Caco-2 (cell line): ENCODE measurements at regions not wholly inside any gene's neighbourhood (a gene's known extent, or its start where the extent isn't known, plus 50 kb on each side); places are given as distances from the start of the nearest gene placed in this dataset.

Source experiments
- BruUV-seq: library from RNA; stranded (reverse); fragments of 400-500 nt; replicated peaks from 2 replicates; lab custom pipeline; 2021; lab: Mats Ljungman, UMichigan
- CTCF ChIA-PET: fragments of 300-600 bp; sonication (Branson Sonifier 250); formaldehyde crosslinking; loops from one replicate; lab custom pipeline; 2022; ENCODE audit warnings: antibody characterized with exemption; lab: Charles Lee
- POLR2A ChIA-PET: fragments of 300-600 bp; sonication (Branson Sonifier 250); formaldehyde crosslinking; loops from one replicate; lab custom pipeline; 2022; ENCODE audit warnings: antibody characterized with exemption; lab: Charles Lee
- DNase-seq, 2 experiments: peaks; one replicate each; pipeline versions ENCODE4 v3.0.0 to v3.0.0-alpha.2; 2020 to 2022
- H3K27me3 ChIP-seq: replicated peaks from 2 replicates; pipeline ENCODE4 v1.6.0; 2011; ENCODE audit warnings: low read length; ENCODE audit not compliant: control insufficient read depth, insufficient read depth
- H3K36me3 ChIP-seq: 2 replicates; pipeline ENCODE4 v1.5.1; 2011; ENCODE audit warnings: low read length; ENCODE audit not compliant: control insufficient read depth, insufficient read depth
- H3K4me1 ChIP-seq: fragments of 250-450 bp; sonication (Bioruptor Pico); 2 replicates; pipeline ENCODE4 v1.5.1; 2020; ENCODE audit warnings: mild to moderate bottlenecking
- H3K4me3 ChIP-seq: 2 replicates; pipeline ENCODE4 v1.5.1; 2011; ENCODE audit warnings: low read depth, mild to moderate bottlenecking, control low read depth, low read length
- H3K9me3 ChIP-seq: fragments of 250-450 bp; sonication (Bioruptor Pico); 2 replicates; pipeline ENCODE4 v1.5.1; 2020; ENCODE audit warnings: mild to moderate bottlenecking, moderate library complexity
- H3K27ac Mint-ChIP-seq: one replicate; pipeline ENCODE4 v1.8.0; 2022; ENCODE audit warnings: mixed read lengths; ENCODE audit not compliant: unreplicated experiment
- H3K27me3 Mint-ChIP-seq: one replicate; pipeline ENCODE4 v1.8.0; 2022; ENCODE audit warnings: mixed read lengths; ENCODE audit not compliant: insufficient read depth, unreplicated experiment
- H3K36me3 Mint-ChIP-seq: one replicate; pipeline ENCODE4 v1.8.0; 2022; ENCODE audit warnings: mild to moderate bottlenecking, mixed read lengths; ENCODE audit not compliant: insufficient read depth, unreplicated experiment
- H3K4me1 Mint-ChIP-seq: one replicate; pipeline ENCODE4 v1.8.0; 2022; ENCODE audit warnings: low read depth, mixed read lengths; ENCODE audit not compliant: unreplicated experiment
- H3K4me3 Mint-ChIP-seq: one replicate; pipeline ENCODE4 v1.8.0; 2022; ENCODE audit warnings: mild to moderate bottlenecking, moderate library complexity, mixed read lengths; ENCODE audit not compliant: unreplicated experiment
- H3K9me3 Mint-ChIP-seq: one replicate; pipeline ENCODE4 v1.8.0; 2022; ENCODE audit warnings: mixed read lengths; ENCODE audit not compliant: unreplicated experiment
- CTCF ChIP-seq, 2 experiments: fragments of 200-600 bp in 1 of 2; IDR thresholded peaks; 1 replicate in 1 of 2; 2 replicates in 1 of 2; pipeline versions ENCODE4 v1.5.1 to v1.8.0; 2011 to 2022; ENCODE audit warnings: antibody characterized with exemption in 1 of 2, control low read depth in 1 of 2, inconsistent platforms in 1 of 2, low read depth in 1 of 2, low read length in 1 of 2, mild to moderate bottlenecking in 1 of 2, moderate library complexity in 1 of 2; ENCODE audit not compliant: insufficient read depth in 1 of 2, severe bottlenecking in 1 of 2, unreplicated experiment in 1 of 2
- intact Hi-C: fragments of 100-400 bp; cut with micrococcal nuclease; formaldehyde crosslinking; loops from one replicate; pipeline ENCODE4 v1.10.0; 2022; ENCODE audit not compliant: unreplicated experiment

GRCh38 chr13:75195495-75196146, 286.3 kb downstream of the TBC1D4 start:
- H3K4me1 Mint-ChIP-seq, result no peaks in the 10 kb centered on the region
- no peak for DNase-seq
- H3K9me3 ChIP-seq, result no peaks in the 10 kb centered on the region
- no peak for TF ChIP-seq CTCF (IDR thresholded peaks at IDR 0.05; ENCODE audit: insufficient read depth in 1 of 2, low read depth in 1 of 2, low read length in 1 of 2, severe bottlenecking in 1 of 2, unreplicated experiment in 1 of 2)
- intact Hi-C loops, result no loop called here
- no peaks in the 10 kb centered on the region for H3K9me3 Mint-ChIP-seq
- no TSS peak for BruUV-seq
- no peaks in the 10 kb centered on the region for H3K36me3 Mint-ChIP-seq
- no peak overlapping the region for H3K27ac Mint-ChIP-seq
- H3K4me1 ChIP-seq, result no peaks in the 10 kb centered on the region
- CTCF ChIA-PET, result no interaction called here
- POLR2A ChIA-PET, result no interaction called here
- H3K27me3 ChIP-seq, result no peaks in the 10 kb centered on the region
- no peak overlapping the region for H3K4me3 Mint-ChIP-seq
- H3K36me3 ChIP-seq, result no peaks in the 10 kb centered on the region
- H3K27me3 Mint-ChIP-seq, result peaks cover 27% of the 10 kb centered on the region
- no peak overlapping the region for H3K4me3 ChIP-seq

- no peaks in the 10 kb centered on the region for H3K27me3 ChIP-seq
- peaks cover 23% of the 10 kb centered on the region for H3K27me3 Mint-ChIP-seq
- BruUV-seq, result no TSS peak
- no peaks in the 10 kb centered on the region for H3K36me3 ChIP-seq
- no peak for DNase-seq
- no peaks in the 10 kb centered on the region for H3K4me1 ChIP-seq
- no peak overlapping the region for H3K4me3 Mint-ChIP-seq
- H3K9me3 Mint-ChIP-seq, result no peaks in the 10 kb centered on the region
- intact Hi-C loops, result no loop called here
- H3K27ac Mint-ChIP-seq, result no peak overlapping the region
- no peaks in the 10 kb centered on the region for H3K36me3 Mint-ChIP-seq
- ChIA-PET POLR2A (no interaction called here), CTCF (no interaction called here)
- H3K4me1 Mint-ChIP-seq, result no peaks in the 10 kb centered on the region
- H3K9me3 ChIP-seq, result no peaks in the 10 kb centered on the region
- no peak overlapping the region for H3K4me3 ChIP-seq
- TF ChIP-seq CTCF (IDR thresholded peaks at IDR 0.05; ENCODE audit: insufficient read depth in 1 of 2, low read depth in 1 of 2, low read length in 1 of 2, severe bottlenecking in 1 of 2, unreplicated experiment in 1 of 2), result no peak
Measured at GRCh38 chr13:75194717-75195462, 287.1 kb downstream of the TBC1D4 start.

GRCh38 chr13:75186379-75186778, 295.6 kb downstream of the TBC1D4 start:
- Mint-ChIP-seq H3K4me1 (no peaks in the 10 kb centered on the region), H3K9me3 (peaks cover 40% of the 10 kb centered on the region), H3K36me3 (no peaks in the 10 kb centered on the region), H3K27ac (no peak overlapping the region), H3K4me3 (no peak overlapping the region), H3K27me3 (peaks cover 15% of the 10 kb centered on the region)
- intact Hi-C loops, result no loop called here
- BruUV-seq, result no TSS peak
- ChIA-PET CTCF (no interaction called here), POLR2A (no interaction called here)
- Histone ChIP-seq H3K9me3 (no peaks in the 10 kb centered on the region), H3K4me1 (no peaks in the 10 kb centered on the region), H3K36me3 (no peaks in the 10 kb centered on the region), H3K27me3 (no peaks in the 10 kb centered on the region), H3K4me3 (no peak overlapping the region)
- no peak for TF ChIP-seq CTCF (IDR thresholded peaks at IDR 0.05; ENCODE audit: insufficient read depth in 1 of 2, low read depth in 1 of 2, low read length in 1 of 2, severe bottlenecking in 1 of 2, unreplicated experiment in 1 of 2)
- DNase-seq, result no peak
